Panc1 (cell line): ENCODE measurements at regions not wholly inside any gene's neighbourhood (a gene's known extent, or its start where the extent isn't known, plus 50 kb on each side); places are given as distances from the start of the nearest gene placed in this dataset.

Experiments
- POLR2AphosphoS5 ChIP-seq: IDR thresholded peaks from 2 replicates; pipeline ENCODE4 v1.6.1; 2012; ENCODE audit warnings: mild to moderate bottlenecking, low read depth, low read length, moderate library complexity
- TCF7L2 ChIP-seq: IDR thresholded peaks from 2 replicates; pipeline ENCODE4 v1.6.1; 2011; ENCODE audit warnings: mild to moderate bottlenecking, low read depth, low read length, inconsistent platforms
- TF ChIP-seq, protein P1 (sequence below): fragments of 450-650 bp; IDR thresholded peaks from 2 replicates; pipeline ENCODE4 v1.5.1; 2017; ENCODE audit warnings: mild to moderate bottlenecking

DNA sequence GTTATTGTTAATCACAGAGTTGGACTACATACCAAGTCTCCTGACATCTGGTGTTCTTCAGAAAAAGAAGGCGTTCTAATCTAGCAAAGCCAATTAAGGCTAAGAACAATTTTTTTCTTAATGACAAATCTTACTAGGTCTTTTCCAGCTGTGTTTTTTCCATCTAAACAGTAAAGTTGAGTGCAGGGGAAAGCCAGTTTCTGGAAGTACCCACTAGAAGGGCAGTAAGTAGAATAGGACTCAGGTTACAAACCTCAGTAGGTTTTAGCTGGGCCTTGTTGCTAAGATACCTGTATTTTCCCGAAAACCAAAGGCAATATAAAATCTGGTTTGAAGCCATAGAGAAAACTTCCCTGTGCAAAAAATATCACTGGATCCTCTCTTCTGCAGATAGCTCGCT, 351.9 kb downstream of the ETS1 start:
- TF ChIP-seq, protein P1, sequence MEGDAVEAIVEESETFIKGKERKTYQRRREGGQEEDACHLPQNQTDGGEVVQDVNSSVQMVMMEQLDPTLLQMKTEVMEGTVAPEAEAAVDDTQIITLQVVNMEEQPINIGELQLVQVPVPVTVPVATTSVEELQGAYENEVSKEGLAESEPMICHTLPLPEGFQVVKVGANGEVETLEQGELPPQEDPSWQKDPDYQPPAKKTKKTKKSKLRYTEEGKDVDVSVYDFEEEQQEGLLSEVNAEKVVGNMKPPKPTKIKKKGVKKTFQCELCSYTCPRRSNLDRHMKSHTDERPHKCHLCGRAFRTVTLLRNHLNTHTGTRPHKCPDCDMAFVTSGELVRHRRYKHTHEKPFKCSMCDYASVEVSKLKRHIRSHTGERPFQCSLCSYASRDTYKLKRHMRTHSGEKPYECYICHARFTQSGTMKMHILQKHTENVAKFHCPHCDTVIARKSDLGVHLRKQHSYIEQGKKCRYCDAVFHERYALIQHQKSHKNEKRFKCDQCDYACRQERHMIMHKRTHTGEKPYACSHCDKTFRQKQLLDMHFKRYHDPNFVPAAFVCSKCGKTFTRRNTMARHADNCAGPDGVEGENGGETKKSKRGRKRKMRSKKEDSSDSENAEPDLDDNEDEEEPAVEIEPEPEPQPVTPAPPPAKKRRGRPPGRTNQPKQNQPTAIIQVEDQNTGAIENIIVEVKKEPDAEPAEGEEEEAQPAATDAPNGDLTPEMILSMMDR: no peak
- TF ChIP-seq POLR2AphosphoS5: no peak
- TF ChIP-seq TCF7L2: no peak
